BJ (cell line): ENCODE measurements at regions not wholly inside any gene's neighbourhood (a gene's known extent, or its start where the extent isn't known, plus 50 kb on each side); places are given as distances from the start of the nearest gene placed in this dataset.

Source experiments
- CTCF ChIA-PET: fragments of 350-600 bp; formaldehyde crosslinking; extraction: SDS; loops from one replicate; lab custom pipeline; 2021; ENCODE audit warnings: antibody characterized with exemption, inconsistent platforms; lab: Yijun Ruan, JAX
- POLR2A ChIA-PET: fragments of 300-600 bp; sonication (Branson Sonifier 250); formaldehyde crosslinking; extraction: SDS; loops from one replicate; lab custom pipeline; 2021; ENCODE audit warnings: antibody characterized with exemption; lab: Charles Lee
- DNase-seq: peaks from one replicate; pipeline ENCODE4 v3.0.0-alpha.2; 2011; ENCODE audit warnings: low read depth
- H3K27me3 ChIP-seq: 2 replicates; pipeline ENCODE4 v1.6.0; 2011; ENCODE audit warnings: low read length; ENCODE audit not compliant: control insufficient read depth, insufficient read depth
- H3K36me3 ChIP-seq: 2 replicates; pipeline ENCODE4 v1.5.1; 2011; ENCODE audit warnings: low read length; ENCODE audit not compliant: control insufficient read depth, insufficient read depth
- H3K4me3 ChIP-seq: 2 replicates; pipeline ENCODE4 v1.5.1; 2011; ENCODE audit warnings: low read depth, mild to moderate bottlenecking, control low read depth, low read length
- CTCF ChIP-seq: IDR thresholded peaks from 2 replicates; pipeline ENCODE4 v1.5.1; 2011; ENCODE audit warnings: low read depth, mild to moderate bottlenecking, control low read depth, inconsistent platforms, low read length, moderate library complexity; ENCODE audit not compliant: insufficient read depth

- ChIA-PET POLR2A (no interaction called here), CTCF (interaction anchor here (1.4 kb wide), 1 partner anchor 578 kb away, joined by 3 read pairs; no protein-coding TSS in a partner anchor)
- no peak for DNase-seq
- Histone ChIP-seq H3K27me3 (no peaks in the 10 kb centered on the region), H3K4me3 (no peak overlapping the region), H3K36me3 (no peaks in the 10 kb centered on the region)
- TF ChIP-seq CTCF: no peak
Observed at GRCh38 chr6:140905724-140906123, 1227.0 kb upstream of the GJE1 start.

GRCh38 chr6:140905050-140905449 is 1227.7 kb upstream of the GJE1 start:
- no peak for TF ChIP-seq CTCF
- no peaks in the 10 kb centered on the region for H3K36me3 ChIP-seq
- no peak for DNase-seq
- no peak overlapping the region for H3K4me3 ChIP-seq
- H3K27me3 ChIP-seq: no peaks in the 10 kb centered on the region
- ChIA-PET CTCF (no interaction called here), POLR2A (no interaction called here)

GRCh38 chr6:140897804-140898573 is 1234.7 kb upstream of the GJE1 start:
- DNase-seq: no peak
- POLR2A ChIA-PET: no interaction called here
- Histone ChIP-seq H3K36me3 (peaks cover 1% of the 10 kb centered on the region; the same call in 1 of the 2 replicates), H3K4me3 (no peak overlapping the region), H3K27me3 (no peaks in the 10 kb centered on the region)
- CTCF ChIA-PET: no interaction called here
- TF ChIP-seq CTCF: no peak

GRCh38 chr6:140897349-140897748 is 1235.4 kb upstream of the GJE1 start:
- peaks cover 1% of the 10 kb centered on the region; the same call in 1 of the 2 replicates for H3K36me3 ChIP-seq
- ChIA-PET POLR2A (no interaction called here), CTCF (no interaction called here)
- TF ChIP-seq CTCF: no peak
- H3K4me3 ChIP-seq: no peak overlapping the region
- no peak for DNase-seq
- no peaks in the 10 kb centered on the region for H3K27me3 ChIP-seq

- Histone ChIP-seq H3K4me3 (no peak overlapping the region), H3K36me3 (peaks cover 1% of the 10 kb centered on the region; the same call in 1 of the 2 replicates), H3K27me3 (no peaks in the 10 kb centered on the region)
- POLR2A ChIA-PET: no interaction called here
- no peak for TF ChIP-seq CTCF
- CTCF ChIA-PET: no interaction called here
- no peak for DNase-seq
Observed at GRCh38 chr6:140893432-140893831, 1239.3 kb upstream of the GJE1 start.
